Adrenal gland (tissue), 9 donors: ENCODE measurements at regions not wholly inside any gene's neighbourhood (a gene's known extent, or its start where the extent isn't known, plus 50 kb on each side); places are given as distances from the start of the nearest gene placed in this dataset.

Experiments
- DNase-seq, 7 donors: peaks; one replicate each; pipeline ENCODE4 v3.0.0-alpha.2; 2019 to 2020
- H3K27ac ChIP-seq, 5 donors: fragments of 200-600 bp; sonication (generic) in 4 of 5; 1 replicate in 3 of 5; 2 replicates in 2 of 5; pipeline versions ENCODE4 v1.5.1 to v1.8.0; 2016 to 2020; ENCODE audit warnings: mild to moderate bottlenecking in 1 of 5
- H3K27me3 ChIP-seq: fragments of 200-600 bp; 2 replicates; pipeline ENCODE4 v1.8.0; 2021
- H3K36me3 ChIP-seq, 2 donors: fragments of 200-600 bp; replicated peaks in 1 of 2; 1 replicate in 1 of 2; 2 replicates in 1 of 2; pipeline versions ENCODE4 v1.5.1 to v1.8.0; 2018 to 2022
- H3K4me1 ChIP-seq, 2 donors: fragments of 200-600 bp; replicated peaks in 1 of 2; 1 replicate in 1 of 2; 2 replicates in 1 of 2; pipeline versions ENCODE4 v1.5.1 to v1.8.0; 2018 to 2021
- H3K4me3 ChIP-seq, 4 donors: fragments of 200-600 bp; sonication (generic) in 3 of 4; one replicate each; pipeline ENCODE4 v1.5.1; 2016 to 2018
- H3K9me3 ChIP-seq, 3 donors: fragments of 200-600 bp; sonication (generic) in 1 of 3; replicated peaks in 1 of 3; 1 replicate in 2 of 3; 2 replicates in 1 of 3; pipeline versions ENCODE4 v1.5.1 to v1.8.0; 2016 to 2021
- POLR2A ChIP-seq, 2 donors: fragments of 450-650 bp; IDR thresholded peaks; one replicate each; pipeline ENCODE4 v1.6.1; 2017; ENCODE audit warnings: antibody characterized with exemption in 2 of 2, mild to moderate bottlenecking in 2 of 2, moderate library complexity in 1 of 2
- WGBS, 4 donors: extraction: QIAGEN DNeasy Blood & Tissue Kit in 2 of 4; methylation state at CpG; one replicate each; pipeline versions ENCODE4 v1.1.5 to v1.1.7; 2013 to 2017; 5-methylcytosine and 5-hydroxymethylcytosine counted together
- intact Hi-C, 2 donors: fragments of 100-400 bp; cut with DNase I; formaldehyde crosslinking; loops; one replicate each; pipeline versions ENCODE4 v1.14.1 to v1.15.0; 2022 to 2023
- TF ChIP-seq, protein P1 (sequence below), 6 experiments: fragments of 450-650 bp in 4 of 6; fragments of 200-600 bp in 2 of 6; sonication (generic) in 1 of 6; IDR thresholded peaks; 1 replicate in 5 of 6; 2 replicates in 1 of 6; pipeline versions ENCODE4 v1.5.1 to v1.8.0; 2016 to 2021; ENCODE audit warnings: antibody characterized with exemption in 6 of 6, mild to moderate bottlenecking in 2 of 6, moderate library complexity in 1 of 6
- donor health status: healthy with polysubstance abuse.
- donor health status: Bipolar disorder and iron deficiency.
- donor health status: DM: yes; HTN: yes; CAD: no.
- donor health status: DM: no; HTN: no; CAD: no.
- donor health status: DM: no; HTN: no; CAD: no.

DNA sequence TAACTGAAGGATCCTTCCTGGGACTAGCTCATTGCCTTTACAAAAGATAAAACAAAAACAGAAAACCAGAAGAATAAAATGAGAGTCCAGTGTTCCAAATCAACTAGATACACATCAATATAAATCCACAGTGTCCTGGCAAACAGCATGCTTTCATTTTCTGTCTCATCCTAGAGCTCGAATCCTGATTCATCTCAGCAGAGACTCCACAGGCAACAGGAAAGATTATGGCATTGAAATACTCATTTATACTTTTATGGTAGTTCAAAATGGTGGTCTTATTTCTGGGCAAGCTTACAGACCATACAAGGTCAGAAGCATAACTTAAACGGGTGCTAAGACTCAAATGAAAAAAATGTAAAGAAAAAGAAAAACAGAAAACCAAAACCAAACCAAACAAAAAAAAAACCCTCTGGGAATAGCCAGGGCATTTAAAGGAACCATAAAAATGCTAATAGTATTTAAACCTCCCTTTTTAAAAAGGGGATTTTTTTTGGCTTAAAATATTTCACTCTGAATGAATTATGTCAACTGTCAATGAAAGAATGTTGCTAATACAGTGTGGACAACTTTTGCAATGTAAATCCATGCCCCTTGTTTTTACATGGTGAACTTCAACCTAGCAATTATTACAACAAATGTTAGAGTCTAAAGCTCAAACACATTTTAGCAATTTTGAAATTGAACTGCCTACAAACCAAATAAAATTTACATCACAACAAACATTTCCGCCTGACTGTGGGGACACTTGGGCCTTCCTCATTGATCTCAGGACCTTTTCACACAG lies 57.9 kb downstream of the GPR101 start:
- H3K9me3 ChIP-seq: no peaks in the 10 kb centered on the region
- 51 to 63% (median 62%) methylated on average over 3 of the region's 3 CpGs for WGBS, 4 donors
- no peaks in the 10 kb centered on the region for H3K27me3 ChIP-seq
- intact Hi-C loops: no loop called here
- H3K4me1 ChIP-seq: no peaks in the 10 kb centered on the region
- H3K27ac ChIP-seq: no peak overlapping the region
- TF ChIP-seq, protein P1, sequence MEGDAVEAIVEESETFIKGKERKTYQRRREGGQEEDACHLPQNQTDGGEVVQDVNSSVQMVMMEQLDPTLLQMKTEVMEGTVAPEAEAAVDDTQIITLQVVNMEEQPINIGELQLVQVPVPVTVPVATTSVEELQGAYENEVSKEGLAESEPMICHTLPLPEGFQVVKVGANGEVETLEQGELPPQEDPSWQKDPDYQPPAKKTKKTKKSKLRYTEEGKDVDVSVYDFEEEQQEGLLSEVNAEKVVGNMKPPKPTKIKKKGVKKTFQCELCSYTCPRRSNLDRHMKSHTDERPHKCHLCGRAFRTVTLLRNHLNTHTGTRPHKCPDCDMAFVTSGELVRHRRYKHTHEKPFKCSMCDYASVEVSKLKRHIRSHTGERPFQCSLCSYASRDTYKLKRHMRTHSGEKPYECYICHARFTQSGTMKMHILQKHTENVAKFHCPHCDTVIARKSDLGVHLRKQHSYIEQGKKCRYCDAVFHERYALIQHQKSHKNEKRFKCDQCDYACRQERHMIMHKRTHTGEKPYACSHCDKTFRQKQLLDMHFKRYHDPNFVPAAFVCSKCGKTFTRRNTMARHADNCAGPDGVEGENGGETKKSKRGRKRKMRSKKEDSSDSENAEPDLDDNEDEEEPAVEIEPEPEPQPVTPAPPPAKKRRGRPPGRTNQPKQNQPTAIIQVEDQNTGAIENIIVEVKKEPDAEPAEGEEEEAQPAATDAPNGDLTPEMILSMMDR (IDR thresholded peaks at IDR 0.05): no peak
- TF ChIP-seq POLR2A (IDR thresholded peaks at IDR 0.05): no peak
- no peak for DNase-seq
- H3K36me3 ChIP-seq: no peaks in the 10 kb centered on the region
- no peak overlapping the region for H3K4me3 ChIP-seq

DNA sequence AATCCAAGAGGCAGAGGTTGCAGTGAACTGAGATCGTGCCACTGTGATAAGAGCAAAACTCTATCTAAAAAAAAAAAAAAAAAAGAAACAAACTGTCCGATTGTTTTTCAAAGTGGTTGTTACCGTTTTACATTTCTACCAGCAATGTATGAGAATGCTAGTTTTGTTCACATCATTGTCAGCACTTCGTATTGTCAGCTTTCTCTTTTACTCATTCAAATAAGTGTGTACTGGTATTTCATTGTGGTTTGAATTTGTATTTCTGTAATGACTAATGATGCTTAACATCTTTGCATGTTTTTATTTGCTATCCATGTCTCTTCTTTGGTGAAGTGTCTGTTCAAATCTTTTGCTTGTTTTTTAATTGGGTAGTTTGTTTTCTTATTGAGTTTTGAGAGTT lies 65.8 kb downstream of the GPR101 start:
- TF ChIP-seq POLR2A (IDR thresholded peaks at IDR 0.05): no peak
- TF ChIP-seq, protein P1 (IDR thresholded peaks at IDR 0.05): no peak
- Histone ChIP-seq H3K9me3 (no peaks in the 10 kb centered on the region), H3K4me1 (no peaks in the 10 kb centered on the region), H3K36me3 (no peaks in the 10 kb centered on the region), H3K27ac (no peak overlapping the region), H3K4me3 (no peak overlapping the region), H3K27me3 (no peaks in the 10 kb centered on the region)
- no peak for DNase-seq
- WGBS, 4 donors: 77 to 91% (median 79%) methylated on average over 4 of the region's 4 CpGs
- intact Hi-C loops: no loop called here

DNA sequence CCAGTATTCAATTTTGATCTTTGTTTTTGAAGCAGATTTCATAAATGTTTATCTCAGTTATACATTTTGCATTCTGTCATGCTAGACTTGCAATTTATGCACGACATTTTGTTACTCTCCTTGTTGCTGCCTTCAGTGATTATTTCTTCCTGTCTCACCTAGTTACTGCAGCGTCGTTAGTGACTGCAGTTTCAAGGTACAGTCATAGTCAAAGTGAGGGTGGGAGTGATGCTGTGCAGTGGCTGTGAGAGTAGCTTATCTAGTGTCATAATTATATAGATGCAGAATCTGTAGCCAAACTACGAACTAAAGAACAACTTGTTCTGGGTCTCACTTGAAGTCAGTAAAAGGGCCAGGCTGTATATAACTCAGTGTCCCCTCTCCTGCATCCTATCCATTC lies 69.8 kb downstream of the GPR101 start:
- intact Hi-C loops: no loop called here
- WGBS, 4 donors: 75 to 85% (median 83%) methylated on average over 4 of the region's 4 CpGs
- H3K27ac ChIP-seq: no peak overlapping the region
- no peaks in the 10 kb centered on the region for H3K4me1 ChIP-seq
- no peak overlapping the region for H3K4me3 ChIP-seq
- no peaks in the 10 kb centered on the region for H3K36me3 ChIP-seq
- TF ChIP-seq, protein P1 (IDR thresholded peaks at IDR 0.05): no peak
- no peak for TF ChIP-seq POLR2A (IDR thresholded peaks at IDR 0.05)
- H3K9me3 ChIP-seq: no peaks in the 10 kb centered on the region
- DNase-seq: no peak
- no peaks in the 10 kb centered on the region for H3K27me3 ChIP-seq

DNA sequence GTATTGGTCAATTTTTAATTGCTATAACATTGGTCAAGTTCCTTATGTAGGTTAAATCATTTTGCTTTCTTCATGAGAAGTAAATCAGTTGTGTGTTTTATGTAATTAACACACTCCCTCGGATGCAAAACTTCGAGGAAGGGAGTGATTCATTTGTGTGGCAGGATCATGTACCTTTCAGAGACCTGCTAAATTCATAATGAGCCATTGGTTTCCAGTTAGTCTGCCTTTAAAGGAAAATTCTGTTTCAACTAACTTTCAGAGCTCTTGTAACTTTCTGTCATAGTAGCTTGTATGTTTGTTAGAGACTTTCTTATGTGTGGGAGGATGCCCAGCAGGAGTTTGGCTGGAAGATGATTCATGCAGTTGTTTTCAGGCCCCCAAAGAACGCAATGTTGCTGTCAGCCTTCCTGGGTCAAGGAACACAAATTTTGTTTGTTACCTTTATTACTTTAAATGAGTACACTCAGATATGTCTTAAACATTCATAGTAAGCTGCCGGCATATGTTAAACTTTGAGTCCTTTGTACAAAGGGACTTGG lies 72.1 kb downstream of the GPR101 start:
- Histone ChIP-seq H3K4me1 (no peaks in the 10 kb centered on the region), H3K27me3 (no peaks in the 10 kb centered on the region), H3K9me3 (no peaks in the 10 kb centered on the region), H3K27ac (no peak overlapping the region), H3K4me3 (no peak overlapping the region), H3K36me3 (no peaks in the 10 kb centered on the region)
- intact Hi-C loops: no loop called here
- 72 to 87% (median 76%) methylated on average over 3 to 4 of the region's 4 CpGs for WGBS, 4 donors
- DNase-seq: no peak
- TF ChIP-seq POLR2A (IDR thresholded peaks at IDR 0.05): no peak
- TF ChIP-seq, protein P1 (IDR thresholded peaks at IDR 0.05): no peak
